Stomach smooth muscle (tissue), 2 donors: ENCODE measurements at regions not wholly inside any gene's neighbourhood (a gene's known extent, or its start where the extent isn't known, plus 50 kb on each side); places are given as distances from the start of the nearest gene placed in this dataset.
"Not testable (repeated sequence)": the region's sequence is repeated elsewhere in the genome, so short reads cannot be mapped to it uniquely, and the experiment has no call there.

ENCODE experiments used
- H3K27ac ChIP-seq: one replicate; pipeline ENCODE4 v1.7.0; 2013; ENCODE audit warnings: mild to moderate bottlenecking, low read length, inconsistent platforms
- H3K27me3 ChIP-seq, 2 donors: one replicate each; pipeline ENCODE4 v1.7.0; 2013; ENCODE audit warnings: low read length in 2 of 2; ENCODE audit not compliant: insufficient read depth in 2 of 2, control insufficient read depth in 1 of 2
- H3K36me3 ChIP-seq, 2 donors: one replicate each; pipeline ENCODE4 v1.7.0; 2013; ENCODE audit warnings: low read length in 2 of 2; ENCODE audit not compliant: control insufficient read depth in 2 of 2, insufficient read depth in 2 of 2
- H3K4me1 ChIP-seq: one replicate; pipeline ENCODE4 v1.7.0; 2013; ENCODE audit warnings: low read length; ENCODE audit not compliant: control insufficient read depth, insufficient read depth
- H3K4me3 ChIP-seq, 2 donors: one replicate each; pipeline ENCODE4 v1.7.0; 2013; ENCODE audit warnings: low read length in 2 of 2
- H3K9ac ChIP-seq, 2 donors: one replicate each; pipeline ENCODE4 v1.7.0; 2013; ENCODE audit warnings: low read length in 2 of 2, mild to moderate bottlenecking in 1 of 2
- H3K9me3 ChIP-seq, 2 donors: one replicate each; pipeline ENCODE4 v1.7.0; 2013; ENCODE audit warnings: low read length in 2 of 2; ENCODE audit not compliant: control insufficient read depth in 2 of 2
- donor health status: healthy.
- donor health status: Pancreatic carcinoma.

DNA sequence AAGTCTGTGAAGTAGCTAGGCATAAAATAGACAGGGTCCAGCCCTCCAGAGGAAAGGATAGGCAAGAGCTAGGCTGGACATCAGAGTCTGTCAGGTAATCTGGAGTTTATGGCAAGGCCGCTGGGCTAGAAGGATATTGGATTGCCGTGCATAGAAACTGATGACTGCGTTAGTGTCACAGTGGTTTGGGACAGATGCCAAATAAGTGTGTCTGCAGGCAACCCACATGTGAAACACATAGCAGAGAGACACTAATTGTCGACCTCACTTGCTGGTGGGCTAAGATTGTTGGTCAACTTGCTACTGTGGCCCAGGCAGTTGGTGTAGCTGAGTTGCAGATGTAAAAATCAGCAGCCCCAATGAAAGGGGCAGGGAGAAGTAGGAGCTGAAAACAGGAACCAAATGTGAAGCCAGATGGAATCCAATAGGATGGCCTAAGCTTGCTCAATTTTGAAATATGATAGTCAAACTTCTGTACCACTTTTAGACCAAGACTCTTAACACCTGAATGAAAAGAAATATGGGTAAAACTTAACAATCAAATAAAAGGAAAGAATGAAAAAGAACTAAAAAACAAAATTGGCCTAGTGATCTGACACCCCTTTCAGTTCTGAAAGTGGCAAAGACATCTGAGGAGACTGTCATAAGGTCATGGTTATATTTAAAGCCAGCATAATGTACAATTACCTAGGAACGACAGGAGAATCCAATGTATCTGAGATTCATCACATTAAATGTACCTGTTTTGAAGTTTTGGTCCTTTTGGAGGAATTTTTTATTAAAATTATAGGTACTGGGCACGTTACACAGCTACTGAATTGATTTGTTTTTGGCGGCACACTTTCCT lies 243.3 kb upstream of the ACTBL2 start:
- Histone ChIP-seq H3K9ac (no peak overlapping the region), H3K36me3 (no peaks in the 10 kb centered on the region), H3K27me3 (no peaks in the 10 kb centered on the region), H3K27ac (no peak overlapping the region), H3K4me1 (no peaks in the 10 kb centered on the region), H3K4me3 (no peak overlapping the region), H3K9me3 (peaks cover 0 to 6% of the 10 kb centered on the region in 2 donors)

- Histone ChIP-seq H3K27me3 (no peaks in the 10 kb centered on the region), H3K36me3 (no peaks in the 10 kb centered on the region), H3K4me3 (no peak overlapping the region), H3K4me1 (no peaks in the 10 kb centered on the region), H3K9ac (no peak overlapping the region), H3K27ac (no peak overlapping the region), H3K9me3 (peaks cover 0 to 6% of the 10 kb centered on the region in 2 donors)
Measured at GRCh38 chr5:57724836-57725235, 242.2 kb upstream of the ACTBL2 start.

DNA sequence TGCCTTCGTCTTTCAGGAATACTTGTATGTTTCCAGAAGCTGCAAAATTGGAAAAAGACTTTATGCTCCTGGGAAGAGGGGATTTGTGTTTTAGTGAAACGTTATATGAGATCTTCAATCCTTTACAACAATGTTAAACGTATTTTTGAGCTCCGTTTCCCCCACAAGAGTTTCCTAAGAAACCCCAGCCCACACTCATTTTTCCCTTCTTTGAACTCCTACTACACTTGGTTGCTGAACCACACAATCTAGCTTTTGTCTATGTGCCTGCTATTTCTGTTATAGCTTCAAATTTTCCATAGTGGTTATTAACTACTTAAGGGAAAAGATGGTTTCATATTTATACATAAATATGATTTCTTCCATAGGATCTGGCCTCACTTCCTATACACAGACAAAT lies 238.6 kb upstream of the ACTBL2 start:
- H3K4me1 ChIP-seq, result no peaks in the 10 kb centered on the region
- peaks cover 0 to 2% of the 10 kb centered on the region in 2 donors for H3K9me3 ChIP-seq
- no peak overlapping the region for H3K4me3 ChIP-seq
- no peaks in the 10 kb centered on the region for H3K36me3 ChIP-seq
- H3K9ac ChIP-seq, result no peak overlapping the region
- H3K27ac ChIP-seq, result no peak overlapping the region
- no peaks in the 10 kb centered on the region for H3K27me3 ChIP-seq

DNA sequence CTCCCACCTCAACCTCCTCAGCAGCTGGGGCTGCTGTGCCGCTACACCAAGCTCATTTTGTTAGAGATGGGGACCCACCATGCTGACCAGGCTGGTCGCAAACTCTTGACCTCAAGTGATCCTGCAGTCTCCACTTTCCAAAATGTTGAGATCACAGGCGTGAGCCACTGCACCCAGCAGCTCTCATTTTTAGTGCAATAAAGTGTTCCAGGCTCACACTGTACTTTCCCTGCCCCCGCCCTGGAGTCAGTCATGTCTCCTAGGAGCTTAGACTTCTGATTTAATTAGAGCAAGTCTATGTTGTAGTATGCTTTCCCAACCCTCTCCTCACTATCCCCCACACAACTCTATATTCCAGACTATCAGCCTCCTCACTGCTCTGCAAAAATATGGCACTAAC lies 238.0 kb upstream of the ACTBL2 start:
- Histone ChIP-seq H3K9me3 (peaks cover 0 to 2% of the 10 kb centered on the region in 2 donors), H3K36me3 (no peaks in the 10 kb centered on the region), H3K4me1 (no peaks in the 10 kb centered on the region), H3K4me3 (no peak overlapping the region), H3K27me3 (no peaks in the 10 kb centered on the region), H3K9ac (no peak overlapping the region), H3K27ac (no peak overlapping the region)

- Histone ChIP-seq H3K4me3 (no peak overlapping the region), H3K36me3 (no peaks in the 10 kb centered on the region), H3K27ac (no peak overlapping the region), H3K27me3 (no peaks in the 10 kb centered on the region), H3K9me3 (peaks cover 0 to under 1% of the 10 kb centered on the region in 2 donors), H3K9ac (no peak overlapping the region), H3K4me1 (no peaks in the 10 kb centered on the region)
Measured at GRCh38 chr5:57719216-57719615, 236.6 kb upstream of the ACTBL2 start.

DNA sequence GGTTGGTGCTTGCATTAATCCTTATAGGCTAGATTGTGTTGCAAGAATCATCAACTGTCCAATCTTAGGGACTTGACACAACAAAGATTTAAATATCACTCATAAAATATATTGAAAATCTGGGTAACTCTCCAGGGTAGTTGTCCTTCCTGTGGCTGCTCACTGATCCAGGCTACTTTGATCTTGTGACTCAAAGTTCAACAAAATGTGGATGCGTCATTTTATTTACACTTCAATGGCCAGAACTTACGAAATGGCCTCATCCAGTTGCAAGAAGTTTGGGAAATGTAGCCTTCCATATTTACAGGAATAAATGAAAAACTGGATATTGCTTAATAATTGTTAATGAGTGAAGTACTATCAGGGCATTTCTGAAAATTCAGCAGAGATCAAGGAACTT lies 235.5 kb upstream of the ACTBL2 start:
- Histone ChIP-seq H3K4me3 (no peak overlapping the region), H3K27me3 (no peaks in the 10 kb centered on the region), H3K9me3 (no peaks in the 10 kb centered on the region), H3K9ac (no peak overlapping the region), H3K36me3 (no peaks in the 10 kb centered on the region), H3K27ac (no peak overlapping the region), H3K4me1 (no peaks in the 10 kb centered on the region)

GRCh38 chr5:57717555-57717954 lies 234.9 kb upstream of the ACTBL2 start:
- no peaks in the 10 kb centered on the region for H3K4me1 ChIP-seq
- no peak overlapping the region for H3K9ac ChIP-seq
- H3K27me3 ChIP-seq, result no peaks in the 10 kb centered on the region
- H3K36me3 ChIP-seq, result no peaks in the 10 kb centered on the region
- H3K9me3 ChIP-seq, result no peaks in the 10 kb centered on the region
- H3K4me3 ChIP-seq, result no peak overlapping the region
- H3K27ac ChIP-seq, result no peak overlapping the region

GRCh38 chr5:57716661-57717060 lies 234.1 kb upstream of the ACTBL2 start:
- H3K9ac ChIP-seq, result no peak overlapping the region
- no peak overlapping the region for H3K4me3 ChIP-seq
- no peaks in the 10 kb centered on the region for H3K27me3 ChIP-seq
- H3K36me3 ChIP-seq, result no peaks in the 10 kb centered on the region
- H3K4me1 ChIP-seq, result no peaks in the 10 kb centered on the region
- no peak overlapping the region for H3K27ac ChIP-seq
- H3K9me3 ChIP-seq, result no peaks in the 10 kb centered on the region

DNA sequence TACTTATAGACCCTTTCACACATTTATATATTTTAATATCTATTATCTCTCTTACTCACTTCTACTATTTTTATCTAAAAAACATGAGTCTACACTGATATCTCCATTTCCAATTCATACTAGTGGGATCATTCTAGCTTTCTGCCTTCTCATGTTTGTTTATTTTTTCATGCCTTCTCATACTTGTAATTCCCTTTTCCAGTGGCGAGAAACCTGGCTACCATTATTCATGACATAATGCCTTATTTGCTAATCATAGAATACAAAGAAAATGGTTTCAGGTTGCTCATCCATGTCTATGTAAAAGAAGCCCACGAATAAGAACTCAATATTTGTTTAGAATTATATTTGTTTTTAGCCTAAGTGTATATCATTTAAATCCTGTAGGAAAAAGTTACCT lies 232.7 kb upstream of the ACTBL2 start:
- Histone ChIP-seq H3K36me3 (no peaks in the 10 kb centered on the region), H3K27ac (no peak overlapping the region), H3K4me3 (no peak overlapping the region)

DNA sequence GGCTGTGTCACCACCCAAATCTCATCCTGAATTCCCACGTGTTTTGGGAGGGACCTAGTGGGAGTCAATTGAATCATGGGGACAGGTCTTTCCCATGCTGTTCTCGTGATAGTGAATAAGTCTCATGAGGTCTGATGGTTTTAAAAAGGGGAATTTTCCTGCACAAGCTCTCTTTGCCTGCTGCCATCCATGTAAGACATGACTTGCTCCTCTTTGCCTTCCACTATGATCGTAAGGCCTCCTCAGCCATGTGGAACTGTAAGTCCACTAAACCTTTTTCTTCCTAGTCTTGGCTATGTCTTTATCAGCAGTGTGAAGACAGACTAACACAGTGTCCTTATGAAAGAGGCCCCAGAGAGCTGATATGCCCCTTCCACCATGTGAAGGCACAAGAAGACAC lies 230.9 kb upstream of the ACTBL2 start:
- not testable (repeated sequence) for H3K9ac ChIP-seq, H3K27me3 ChIP-seq

More for the DNA sequence above, 232.7 kb upstream of the ACTBL2 start:
- no peaks in the 10 kb centered on the region for H3K27me3 ChIP-seq
- no peaks in the 10 kb centered on the region for H3K9me3 ChIP-seq
- no peak overlapping the region for H3K9ac ChIP-seq
- H3K4me1 ChIP-seq, result no peaks in the 10 kb centered on the region

DNA sequence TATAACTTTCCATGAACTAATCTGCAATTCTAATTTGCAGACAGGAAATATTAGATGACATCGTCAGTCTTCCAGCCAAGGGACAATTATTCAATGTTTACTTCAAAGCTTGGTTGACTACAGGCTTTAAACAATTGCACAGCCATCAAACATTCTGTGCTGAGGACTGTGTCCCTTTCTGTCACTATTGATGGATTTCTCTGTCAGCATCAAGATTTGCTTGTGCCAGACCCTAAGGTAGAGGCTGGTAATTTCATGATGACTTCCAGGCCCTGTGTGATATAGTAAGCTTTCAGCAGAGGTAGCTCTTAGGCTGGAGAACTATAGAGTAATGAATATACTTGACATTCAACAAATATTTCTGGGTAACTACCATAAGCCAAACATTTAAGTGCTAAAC lies 229.3 kb upstream of the ACTBL2 start:
- Histone ChIP-seq H3K36me3 (no peaks in the 10 kb centered on the region), H3K27ac (no peak overlapping the region), H3K27me3 (no peaks in the 10 kb centered on the region), H3K4me3 (no peak overlapping the region), H3K4me1 (no peaks in the 10 kb centered on the region), H3K9ac (no peak overlapping the region), H3K9me3 (no peaks in the 10 kb centered on the region)

More for the DNA sequence above, 230.9 kb upstream of the ACTBL2 start:
- not testable (repeated sequence) for H3K4me1 ChIP-seq, H3K4me3 ChIP-seq, H3K36me3 ChIP-seq, H3K9me3 ChIP-seq, H3K27ac ChIP-seq
